T-helper 1 cell treated with Interleukin-12 subunit alpha and Interleukin-12 subunit beta and Interleukin-4 antibody, amounts not matched to agents 30 μg/mL and 1 μg/mL, for 36 hours (primary cell): ENCODE measurements at regions not wholly inside any gene's neighbourhood (a gene's known extent, or its start where the extent isn't known, plus 50 kb on each side); places are given as distances from the start of the nearest gene placed in this dataset.

Experiments used
- H3K27ac Mint-ChIP-seq: one replicate; pipeline ENCODE4 v1.8.0; 2021; ENCODE audit warnings: mild to moderate bottlenecking, mixed read lengths
- H3K27me3 Mint-ChIP-seq: one replicate; pipeline ENCODE4 v1.8.0; 2021; ENCODE audit warnings: low read depth, mixed read lengths
- H3K36me3 Mint-ChIP-seq: one replicate; pipeline ENCODE4 v1.8.0; 2021; ENCODE audit warnings: low read depth, mixed read lengths
- H3K4me1 Mint-ChIP-seq: one replicate; pipeline ENCODE4 v1.8.0; 2021; ENCODE audit warnings: low read depth, mixed read lengths
- H3K4me3 Mint-ChIP-seq: one replicate; pipeline ENCODE4 v1.8.0; 2021; ENCODE audit warnings: mild to moderate bottlenecking, moderate library complexity, mixed read lengths
- H3K9me3 Mint-ChIP-seq: one replicate; pipeline ENCODE4 v1.8.0; 2021; ENCODE audit warnings: mixed read lengths

- Mint-ChIP-seq H3K4me1 (no peaks in the 10 kb centered on the region), H3K4me3 (no peak overlapping the region), H3K9me3 (no peaks in the 10 kb centered on the region), H3K27ac (no peak overlapping the region), H3K36me3 (no peaks in the 10 kb centered on the region), H3K27me3 (peaks cover 18% of the 10 kb centered on the region)
These were observed 209.7 kb upstream of the BMP4 start for GRCh38 chr14:54166049-54166950.

DNA sequence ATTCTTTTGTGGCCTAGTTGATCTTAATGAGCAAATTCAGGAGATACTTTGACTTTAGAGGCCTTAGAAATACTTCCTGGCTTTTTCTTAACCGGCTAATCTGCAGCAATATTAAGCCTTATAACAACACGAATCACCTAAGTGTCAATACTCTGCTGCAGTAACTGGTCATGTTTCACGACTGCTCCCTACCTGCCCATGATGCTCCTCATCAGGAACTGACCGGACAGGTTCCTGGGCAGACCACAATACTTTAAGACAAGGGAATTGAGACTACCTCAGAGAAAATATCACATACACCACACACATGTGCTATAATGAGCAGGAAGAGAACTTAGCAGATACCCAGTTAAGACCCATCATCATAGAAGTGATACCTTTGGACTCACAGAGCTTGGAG lies 211.9 kb upstream of the BMP4 start:
- Mint-ChIP-seq H3K9me3 (no peaks in the 10 kb centered on the region), H3K27me3 (peaks cover 24% of the 10 kb centered on the region), H3K27ac (no peak overlapping the region), H3K4me1 (peaks cover 3% of the 10 kb centered on the region), H3K4me3 (no peak overlapping the region), H3K36me3 (no peaks in the 10 kb centered on the region)

GRCh38 chr14:54169254-54169924 lies 212.8 kb upstream of the BMP4 start:
- H3K36me3 Mint-ChIP-seq = no peaks in the 10 kb centered on the region
- H3K27me3 Mint-ChIP-seq = peaks cover 28% of the 10 kb centered on the region
- peaks cover 3% of the 10 kb centered on the region for H3K4me1 Mint-ChIP-seq
- H3K27ac Mint-ChIP-seq = no peak overlapping the region
- no peak overlapping the region for H3K4me3 Mint-ChIP-seq
- no peaks in the 10 kb centered on the region for H3K9me3 Mint-ChIP-seq

DNA sequence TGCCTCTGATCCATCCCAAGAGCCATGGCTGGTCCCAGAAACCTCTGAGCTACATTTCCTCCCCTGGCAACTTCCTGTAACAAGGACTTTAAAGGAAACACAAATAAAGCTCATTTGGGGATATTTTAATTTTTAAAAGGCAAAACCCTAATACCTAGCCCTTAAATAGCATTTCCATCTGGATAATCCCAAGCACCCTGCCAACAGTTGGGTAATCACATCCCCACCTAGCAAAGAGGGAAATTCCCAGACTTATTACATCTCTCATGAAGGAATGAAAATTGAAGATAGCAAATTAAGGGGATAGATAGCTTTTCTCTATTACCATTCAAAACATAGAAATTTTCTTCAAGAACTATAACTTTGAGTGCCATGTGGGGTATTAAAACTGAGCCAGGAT lies 213.7 kb upstream of the BMP4 start:
- peaks cover 29% of the 10 kb centered on the region for H3K27me3 Mint-ChIP-seq
- no peaks in the 10 kb centered on the region for H3K9me3 Mint-ChIP-seq
- H3K27ac Mint-ChIP-seq = no peak overlapping the region
- no peak overlapping the region for H3K4me3 Mint-ChIP-seq
- peaks cover 3% of the 10 kb centered on the region for H3K4me1 Mint-ChIP-seq
- H3K36me3 Mint-ChIP-seq = no peaks in the 10 kb centered on the region

DNA sequence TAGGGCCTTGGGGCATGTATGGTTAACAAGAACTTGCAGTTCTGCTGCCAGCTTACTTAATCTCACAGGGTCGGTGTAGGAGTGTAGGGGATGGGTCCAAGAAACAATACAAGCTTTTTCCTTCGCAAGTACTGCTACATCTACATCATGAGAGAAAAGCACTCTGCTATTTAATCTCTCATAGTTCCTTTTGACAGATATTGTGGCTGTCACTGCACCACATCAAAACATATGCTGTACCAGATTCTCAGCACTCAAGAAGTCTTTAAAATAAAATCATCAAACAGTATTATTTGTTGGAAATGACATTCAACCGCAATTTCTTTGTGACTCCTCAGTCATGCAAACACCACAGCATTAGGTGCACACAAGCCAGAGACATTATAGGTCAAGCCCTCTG lies 215.5 kb upstream of the BMP4 start:
- Mint-ChIP-seq H3K36me3 (no peaks in the 10 kb centered on the region), H3K4me1 (peaks cover 3% of the 10 kb centered on the region), H3K9me3 (no peaks in the 10 kb centered on the region), H3K27ac (no peak overlapping the region), H3K4me3 (no peak overlapping the region), H3K27me3 (peaks cover 32% of the 10 kb centered on the region)

DNA sequence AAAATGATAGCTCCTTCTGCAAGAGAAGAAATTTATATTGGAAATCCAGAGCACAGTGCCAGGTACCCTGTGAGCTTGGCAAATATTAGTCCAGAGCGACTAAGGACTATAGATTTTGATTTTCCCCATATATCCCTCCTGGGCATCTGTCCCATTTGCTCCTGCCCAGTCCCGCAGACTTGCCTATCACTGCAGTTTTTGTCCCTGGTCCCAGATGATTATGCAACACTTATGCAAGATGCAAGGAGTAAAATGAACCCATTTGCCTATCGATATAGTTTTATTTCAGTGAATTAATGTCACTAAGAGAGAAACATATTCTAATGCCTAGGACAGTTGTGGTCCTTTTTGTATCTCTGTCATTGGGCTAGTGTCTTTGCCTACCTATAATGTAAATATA lies 215.9 kb upstream of the BMP4 start:
- Mint-ChIP-seq H3K4me1 (peaks cover 3% of the 10 kb centered on the region), H3K36me3 (no peaks in the 10 kb centered on the region), H3K9me3 (no peaks in the 10 kb centered on the region), H3K4me3 (no peak overlapping the region), H3K27me3 (peaks cover 36% of the 10 kb centered on the region), H3K27ac (no peak overlapping the region)

DNA sequence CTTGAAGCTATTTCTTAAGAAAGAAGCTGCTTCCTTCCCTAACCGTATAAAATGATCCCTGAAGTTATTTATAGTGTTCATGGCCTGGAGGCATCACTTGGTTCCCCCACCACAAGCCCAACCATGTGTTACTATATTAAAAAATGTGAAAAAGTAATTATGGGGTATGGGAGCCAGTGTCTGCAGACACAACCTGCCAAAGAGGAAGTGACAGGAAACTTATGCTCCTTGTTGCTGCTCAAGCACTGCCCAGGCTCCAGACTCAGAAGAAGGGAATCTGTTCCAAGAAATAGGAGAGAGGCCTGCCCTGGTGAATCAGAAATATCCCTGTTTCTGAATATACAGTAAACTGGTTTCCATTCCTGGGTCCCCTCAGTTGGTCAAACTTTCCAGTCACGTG lies 217.2 kb upstream of the BMP4 start:
- Mint-ChIP-seq H3K27me3 (peaks cover 45% of the 10 kb centered on the region), H3K9me3 (no peaks in the 10 kb centered on the region), H3K36me3 (no peaks in the 10 kb centered on the region), H3K27ac (no peak overlapping the region), H3K4me3 (no peak overlapping the region), H3K4me1 (peaks cover 3% of the 10 kb centered on the region)

GRCh38 chr14:54174457-54174856 lies 217.8 kb upstream of the BMP4 start:
- Mint-ChIP-seq H3K4me1 (peaks cover 3% of the 10 kb centered on the region), H3K27me3 (peaks cover 51% of the 10 kb centered on the region)

DNA sequence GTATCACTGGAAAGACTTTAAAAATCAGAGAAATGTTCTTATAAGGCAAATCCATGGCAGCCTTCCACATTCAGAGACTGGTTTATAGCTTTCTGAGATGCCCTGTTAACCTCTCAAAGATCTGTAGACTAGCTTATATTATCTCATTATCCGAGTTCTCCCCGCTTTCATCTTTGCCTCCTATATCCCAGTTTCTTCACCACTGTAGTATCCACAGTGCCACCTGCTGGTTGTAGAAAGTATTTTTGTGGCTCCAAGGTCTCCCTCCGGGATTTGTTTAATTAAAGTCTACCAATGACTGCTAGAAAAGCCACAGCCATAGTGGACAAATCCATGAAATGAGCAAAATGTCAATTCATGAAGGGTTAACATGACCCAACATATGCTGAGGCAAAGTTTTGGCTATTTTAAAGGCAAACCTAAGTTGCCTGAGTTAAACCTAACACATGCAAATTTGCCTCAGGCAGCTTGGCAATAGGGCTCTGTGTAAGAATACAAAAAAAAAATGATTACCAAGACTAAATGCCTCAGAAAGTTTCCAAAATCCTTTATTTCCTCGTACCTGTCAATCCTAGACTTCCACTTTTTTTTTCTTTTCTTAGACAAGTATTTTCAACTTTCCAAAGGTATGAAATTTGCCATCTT lies 218.8 kb upstream of the BMP4 start:
- no peaks in the 10 kb centered on the region for H3K9me3 Mint-ChIP-seq
- H3K36me3 Mint-ChIP-seq = no peaks in the 10 kb centered on the region
- peaks cover 3% of the 10 kb centered on the region for H3K4me1 Mint-ChIP-seq
- H3K27me3 Mint-ChIP-seq = peaks cover 47% of the 10 kb centered on the region
- H3K4me3 Mint-ChIP-seq = no peak overlapping the region
- no peak overlapping the region for H3K27ac Mint-ChIP-seq

More at GRCh38 chr14:54174457-54174856, 217.8 kb upstream of the BMP4 start:
- H3K27ac Mint-ChIP-seq = no peak overlapping the region
- H3K4me3 Mint-ChIP-seq = no peak overlapping the region
- no peaks in the 10 kb centered on the region for H3K36me3 Mint-ChIP-seq
- H3K9me3 Mint-ChIP-seq = no peaks in the 10 kb centered on the region

GRCh38 chr14:54177019-54177418 lies 219.8 kb upstream of the CDKN3 start:
- H3K4me1 Mint-ChIP-seq = no peaks in the 10 kb centered on the region
- H3K36me3 Mint-ChIP-seq = no peaks in the 10 kb centered on the region
- peaks cover 44% of the 10 kb centered on the region for H3K27me3 Mint-ChIP-seq
- H3K9me3 Mint-ChIP-seq = no peaks in the 10 kb centered on the region
- no peak overlapping the region for H3K4me3 Mint-ChIP-seq
- no peak overlapping the region for H3K27ac Mint-ChIP-seq

GRCh38 chr14:54177641-54178621 lies 218.9 kb upstream of the CDKN3 start:
- Mint-ChIP-seq H3K36me3 (no peaks in the 10 kb centered on the region), H3K9me3 (no peaks in the 10 kb centered on the region), H3K27ac (no peak overlapping the region), H3K4me1 (no peaks in the 10 kb centered on the region), H3K4me3 (no peak overlapping the region), H3K27me3 (peaks cover 41% of the 10 kb centered on the region)

DNA sequence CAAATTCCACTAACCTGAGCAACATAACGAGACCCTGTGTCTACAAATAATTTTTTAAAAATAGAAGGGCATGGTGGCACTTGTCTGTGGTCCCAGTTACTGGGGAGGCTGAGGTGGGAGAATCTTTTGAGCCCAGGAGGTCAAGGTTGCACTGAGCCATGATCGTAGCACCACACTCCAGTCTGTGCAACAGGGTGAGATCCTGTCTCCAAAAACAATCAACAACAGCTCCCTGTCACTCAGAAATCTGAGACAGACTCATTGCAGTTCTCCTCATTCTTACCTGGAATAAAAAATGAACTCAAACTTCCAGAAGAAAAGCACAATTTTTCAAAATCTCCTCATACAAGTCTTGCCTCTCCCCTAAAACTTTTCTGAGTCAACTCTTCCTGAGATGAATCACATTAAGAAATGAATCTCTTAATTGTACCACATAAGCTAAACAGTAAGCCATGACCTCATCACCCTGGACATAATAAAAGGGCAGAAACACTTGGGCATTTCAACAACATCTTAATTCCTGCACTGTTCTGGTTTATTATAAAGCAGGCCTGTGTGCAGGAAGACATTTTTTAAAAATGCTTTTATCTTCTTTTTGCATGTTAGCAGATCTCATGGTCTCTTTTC lies 214.3 kb upstream of the CDKN3 start:
- Mint-ChIP-seq H3K4me3 (no peak overlapping the region), H3K27me3 (peaks cover 33% of the 10 kb centered on the region)

GRCh38 chr14:54186821-54187763 lies 209.7 kb upstream of the CDKN3 start:
- no peaks in the 10 kb centered on the region for H3K36me3 Mint-ChIP-seq
- H3K27me3 Mint-ChIP-seq = peaks cover 7% of the 10 kb centered on the region
- no peak overlapping the region for H3K27ac Mint-ChIP-seq
- H3K4me1 Mint-ChIP-seq = no peaks in the 10 kb centered on the region
- no peak overlapping the region for H3K4me3 Mint-ChIP-seq
- H3K9me3 Mint-ChIP-seq = no peaks in the 10 kb centered on the region

More for the DNA sequence above, 214.3 kb upstream of the CDKN3 start:
- H3K27ac Mint-ChIP-seq = no peak overlapping the region
- H3K4me1 Mint-ChIP-seq = no peaks in the 10 kb centered on the region
- H3K36me3 Mint-ChIP-seq = no peaks in the 10 kb centered on the region
- H3K9me3 Mint-ChIP-seq = no peaks in the 10 kb centered on the region
